Natural killer cell (primary cell): ENCODE measurements at regions not wholly inside any gene's neighbourhood (a gene's known extent, or its start where the extent isn't known, plus 50 kb on each side); places are given as distances from the start of the nearest gene placed in this dataset.

Source experiments
- ATAC-seq, 3 donors: fragments of 150-1000 bp in 2 of 3; fragments of 200-7000 bp in 1 of 3; cut with Tn5 transposase; 1 replicate in 1 of 3; 2 replicates in 2 of 3; pipeline ENCODE4 v1.10.0; 2021; ENCODE audit warnings: mild to moderate bottlenecking in 2 of 3, moderate library complexity in 2 of 3
- DNase-seq, 2 donors: peaks; one replicate each; pipeline versions ENCODE4 v3.0.0 to v3.0.0-alpha.2; 2013 to 2021; ENCODE audit warnings: mixed read lengths in 1 of 2
- H3K27ac ChIP-seq: one replicate; pipeline ENCODE4 v1.5.1; 2013; ENCODE audit warnings: mild to moderate bottlenecking, low read length
- H3K27me3 ChIP-seq: one replicate; pipeline ENCODE4 v1.6.1; 2013; ENCODE audit warnings: low read length; ENCODE audit not compliant: control insufficient read depth, insufficient read depth
- H3K36me3 ChIP-seq: one replicate; pipeline ENCODE4 v1.6.1; 2013; ENCODE audit warnings: low read length; ENCODE audit not compliant: control insufficient read depth, insufficient read depth
- H3K4me1 ChIP-seq: one replicate; pipeline ENCODE4 v1.6.1; 2013; ENCODE audit warnings: low read length; ENCODE audit not compliant: control insufficient read depth, insufficient read depth
- H3K4me3 ChIP-seq: one replicate; pipeline ENCODE4 v1.5.1; 2013; ENCODE audit warnings: low read length
- H3K9me3 ChIP-seq: one replicate; pipeline ENCODE4 v1.6.1; 2013; ENCODE audit warnings: low read length; ENCODE audit not compliant: control insufficient read depth, insufficient read depth
- H3K27ac Mint-ChIP-seq, 2 donors: one replicate each; pipeline ENCODE4 v1.8.0; 2022; ENCODE audit warnings: mild to moderate bottlenecking in 2 of 2, mixed read lengths in 2 of 2, moderate library complexity in 1 of 2
- H3K27me3 Mint-ChIP-seq, 2 donors: one replicate each; pipeline ENCODE4 v1.8.0; 2022; ENCODE audit warnings: low read depth in 2 of 2, mixed read lengths in 2 of 2
- H3K36me3 Mint-ChIP-seq: one replicate; pipeline ENCODE4 v1.8.0; 2022; ENCODE audit warnings: mixed read lengths
- H3K4me1 Mint-ChIP-seq, 2 donors: one replicate each; pipeline ENCODE4 v1.8.0; 2022; ENCODE audit warnings: mixed read lengths in 2 of 2
- H3K4me3 Mint-ChIP-seq: one replicate; pipeline ENCODE4 v1.8.0; 2022; ENCODE audit warnings: mild to moderate bottlenecking, moderate library complexity, mixed read lengths
- H3K9me3 Mint-ChIP-seq, 2 donors: one replicate each; pipeline ENCODE4 v1.8.0; 2022; ENCODE audit warnings: mixed read lengths in 2 of 2
- CTCF ChIP-seq: fragments of 200-600 bp; IDR thresholded peaks from one replicate; pipeline ENCODE4 v1.8.0; 2022; ENCODE audit warnings: antibody characterized with exemption
- WGBS: methylation state at CpG from one replicate; pipeline ENCODE4 v1.1.7; 2013; ENCODE audit warnings: missing lambda C conversion rate; ENCODE audit not compliant: insufficient coverage; 5-methylcytosine and 5-hydroxymethylcytosine counted together
- intact Hi-C: fragments of 100-400 bp; cut with micrococcal nuclease; formaldehyde crosslinking; loops from one replicate; pipeline ENCODE4 v1.14.2; 2022

DNA sequence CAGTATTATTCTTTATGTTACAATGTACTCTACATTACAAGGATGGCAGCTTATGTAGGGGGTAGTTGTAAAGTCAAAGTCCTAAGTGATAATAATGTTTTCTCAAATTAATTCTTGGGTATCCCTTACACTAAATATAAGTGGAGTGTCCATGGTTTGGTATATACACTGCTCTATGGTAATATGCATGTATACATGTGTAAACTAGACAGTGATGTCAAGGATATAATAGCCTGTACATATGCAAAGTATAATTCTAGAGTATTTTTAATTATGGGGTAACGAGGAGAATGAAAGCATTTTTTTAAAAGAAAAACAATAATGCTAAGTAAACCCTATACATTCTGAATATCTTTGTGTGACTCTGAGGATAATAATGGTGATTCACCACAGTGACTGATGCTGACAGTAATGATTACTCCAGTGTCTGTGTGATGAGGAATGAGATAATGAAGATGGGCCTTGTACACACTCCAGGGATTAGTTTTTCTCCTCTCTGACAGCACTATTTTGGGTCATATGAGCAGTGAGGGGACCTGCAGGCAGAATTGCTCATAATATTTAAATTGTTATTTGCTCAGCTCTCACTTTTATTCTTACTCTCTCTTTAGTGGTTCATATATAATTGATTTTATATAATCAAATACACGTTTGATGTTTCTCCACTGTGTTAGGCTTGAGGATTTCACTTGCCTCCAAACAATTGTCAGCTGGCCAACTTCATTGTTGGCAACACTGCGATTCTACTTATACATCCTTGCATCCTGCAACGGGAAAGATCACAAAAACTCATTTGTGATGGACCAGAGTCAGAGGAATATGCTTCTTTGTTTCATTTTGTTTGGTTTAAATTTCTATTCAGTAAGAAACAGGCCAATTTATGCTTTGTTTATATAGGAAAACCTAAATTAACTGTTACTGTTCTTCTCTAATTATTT is 88.2 kb downstream of the NREP start:
- Mint-ChIP-seq H3K36me3 (no peaks in the 10 kb centered on the region), H3K27ac (peak overlapping the region in 1 of 2 donors; percentile 21), H3K9me3 (no peaks in the 10 kb centered on the region), H3K4me3 (no peak overlapping the region), H3K27me3 (no peaks in the 10 kb centered on the region), H3K4me1 (no peaks in the 10 kb centered on the region)
- intact Hi-C loops = no loop called here
- no peak overlapping the region for H3K27ac ChIP-seq
- no peak for TF ChIP-seq CTCF
- no peaks in the 10 kb centered on the region for H3K9me3 ChIP-seq
- H3K4me1 ChIP-seq = no peaks in the 10 kb centered on the region
- DNase-seq = no peak
- no peak overlapping the region for H3K4me3 ChIP-seq
- 85% methylated on average over 3 of the region's 4 CpGs for WGBS
- no peaks in the 10 kb centered on the region for H3K36me3 ChIP-seq
- no peaks in the 10 kb centered on the region for H3K27me3 ChIP-seq
- ATAC-seq = no peak

DNA sequence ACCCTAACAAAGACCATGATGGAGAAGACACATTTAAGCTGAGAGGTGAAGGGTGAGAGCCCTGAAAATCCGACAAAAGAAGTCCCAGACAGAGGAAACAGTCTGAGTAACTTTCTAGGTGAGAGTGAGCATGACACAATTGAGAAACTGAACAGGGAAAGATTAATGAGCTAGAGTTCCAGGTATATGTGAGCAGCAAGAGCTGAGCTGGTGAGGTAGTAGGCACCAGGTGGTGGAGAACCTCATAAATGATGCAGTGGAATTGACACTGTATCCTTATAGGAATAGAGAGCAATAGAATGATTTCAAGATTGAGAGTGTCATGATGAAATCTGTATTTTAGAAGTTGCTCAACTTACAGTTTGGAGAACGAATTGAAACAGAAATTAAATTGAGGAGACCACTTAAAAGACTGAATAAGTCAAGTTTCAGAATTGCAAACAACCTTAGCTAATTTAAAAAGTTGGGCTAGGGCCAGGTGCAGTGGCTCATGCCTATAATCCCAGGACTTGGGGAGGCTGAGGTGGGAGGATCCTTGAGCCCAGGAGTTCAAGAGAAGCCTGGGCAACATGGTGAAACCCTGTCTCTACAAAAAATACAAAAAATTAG is 89.8 kb downstream of the NREP start:
- H3K36me3 ChIP-seq = no peaks in the 10 kb centered on the region
- DNase-seq = no peak
- no peaks in the 10 kb centered on the region for H3K4me1 Mint-ChIP-seq
- H3K27ac Mint-ChIP-seq = no peak overlapping the region
- no peak overlapping the region for H3K4me3 Mint-ChIP-seq
- TF ChIP-seq CTCF = no peak
- no peak overlapping the region for H3K4me3 ChIP-seq
- no peaks in the 10 kb centered on the region for H3K27me3 Mint-ChIP-seq
- H3K9me3 ChIP-seq = no peaks in the 10 kb centered on the region
- H3K27me3 ChIP-seq = no peaks in the 10 kb centered on the region
- H3K9me3 Mint-ChIP-seq = no peaks in the 10 kb centered on the region
- intact Hi-C loops = no loop called here
- no peak overlapping the region for H3K27ac ChIP-seq
- H3K36me3 Mint-ChIP-seq = no peaks in the 10 kb centered on the region
- WGBS = 52% methylated on average over 2 of the region's 2 CpGs
- no peak for ATAC-seq
- H3K4me1 ChIP-seq = no peaks in the 10 kb centered on the region

DNA sequence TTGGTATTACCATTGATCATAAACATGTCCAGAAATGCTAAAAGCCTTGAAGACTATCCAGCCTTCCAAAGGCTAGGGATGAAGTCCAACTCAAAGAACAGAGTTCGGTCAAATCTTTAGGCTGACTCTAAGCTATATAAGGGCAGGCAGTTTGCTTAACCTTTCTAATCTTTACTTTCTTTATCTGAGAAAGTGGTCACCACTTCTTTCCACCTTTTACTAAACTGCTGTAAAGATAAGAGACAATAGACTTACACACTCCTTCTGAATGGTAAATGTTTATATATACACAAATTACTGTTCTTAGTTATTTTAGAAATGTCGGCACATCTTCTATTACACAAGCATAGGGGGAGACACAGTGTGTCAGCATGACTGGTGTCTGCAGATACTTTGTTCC is 100.4 kb downstream of the NREP start:
- no peaks in the 10 kb centered on the region for H3K36me3 ChIP-seq
- no peaks in the 10 kb centered on the region for H3K27me3 ChIP-seq
- no peak overlapping the region for H3K4me3 Mint-ChIP-seq
- H3K4me1 ChIP-seq = no peaks in the 10 kb centered on the region
- H3K9me3 ChIP-seq = no peaks in the 10 kb centered on the region
- no peak for ATAC-seq
- no peak overlapping the region for H3K27ac Mint-ChIP-seq
- WGBS = 100% methylated on average over 2 of the region's 2 CpGs
- H3K27me3 Mint-ChIP-seq = peaks cover 0 to 4% of the 10 kb centered on the region in 2 donors
- no peak for TF ChIP-seq CTCF
- H3K4me3 ChIP-seq = no peak overlapping the region
- H3K4me1 Mint-ChIP-seq = no peaks in the 10 kb centered on the region
- no peaks in the 10 kb centered on the region for H3K9me3 Mint-ChIP-seq
- intact Hi-C loops = no loop called here
- no peaks in the 10 kb centered on the region for H3K36me3 Mint-ChIP-seq
- DNase-seq = no peak
- H3K27ac ChIP-seq = no peak overlapping the region
